Thymus (tissue), 11 donors: ENCODE measurements at regions not wholly inside any gene's neighbourhood (a gene's known extent, or its start where the extent isn't known, plus 50 kb on each side); places are given as distances from the start of the nearest gene placed in this dataset.
"Not testable (repeated sequence)": the region's sequence is repeated elsewhere in the genome, so short reads cannot be mapped to it uniquely, and the experiment has no call there.

Experiments
- DNase-seq, 9 donors: peaks; one replicate each; pipeline ENCODE4 v3.0.0-alpha.2; 2013; ENCODE audit warnings: low spot score in 9 of 9, low read depth in 6 of 9, missing footprints in 1 of 9
- H3K27ac ChIP-seq, 2 donors: one replicate each; pipeline ENCODE4 v1.5.1; 2013; ENCODE audit warnings: control low read depth in 1 of 2, low read depth in 1 of 2, low read length in 1 of 2, mild to moderate bottlenecking in 1 of 2, moderate library complexity in 1 of 2
- H3K27me3 ChIP-seq, 2 donors: one replicate each; pipeline ENCODE4 v1.5.1; 2013; ENCODE audit warnings: low read length in 1 of 2; ENCODE audit not compliant: control insufficient read depth in 2 of 2, insufficient read depth in 1 of 2
- H3K36me3 ChIP-seq, 2 donors: one replicate each; pipeline ENCODE4 v1.5.1; 2013; ENCODE audit warnings: low read length in 1 of 2, mild to moderate bottlenecking in 1 of 2, moderate library complexity in 1 of 2; ENCODE audit not compliant: control insufficient read depth in 2 of 2, insufficient read depth in 2 of 2
- H3K4me1 ChIP-seq, 2 donors: one replicate each; pipeline ENCODE4 v1.5.1; 2013; ENCODE audit warnings: low read length in 2 of 2; ENCODE audit not compliant: control insufficient read depth in 2 of 2, insufficient read depth in 2 of 2
- H3K4me3 ChIP-seq, 2 donors: one replicate each; pipeline ENCODE4 v1.5.1; 2013; ENCODE audit warnings: low read length in 2 of 2, control low read depth in 1 of 2, mild to moderate bottlenecking in 1 of 2
- H3K9me3 ChIP-seq, 2 donors: one replicate each; pipeline ENCODE4 v1.5.1; 2013; ENCODE audit warnings: low read length in 1 of 2, mild to moderate bottlenecking in 1 of 2; ENCODE audit not compliant: control insufficient read depth in 2 of 2, insufficient read depth in 1 of 2
- WGBS: extraction: QIAGEN DNeasy Blood & Tissue Kit; methylation state at CpG from one replicate; pipeline ENCODE4 v1.1.7; 2013; 5-methylcytosine and 5-hydroxymethylcytosine counted together
- donor health status: healthy.

GRCh38 chr6:4662886-4663285, 113.3 kb upstream of the CDYL start:
- DNase-seq: no peak

GRCh38 chr6:4661391-4661790, 114.8 kb upstream of the CDYL start:
- DNase-seq: no peak
- H3K4me1 ChIP-seq: no peaks in the 10 kb centered on the region
- no peak overlapping the region for H3K27ac ChIP-seq
- H3K36me3 ChIP-seq: no peaks in the 10 kb centered on the region
- H3K27me3 ChIP-seq: no peaks in the 10 kb centered on the region
- WGBS: 91% methylated on average over 8 of the region's 8 CpGs
- H3K4me3 ChIP-seq: no peak overlapping the region
- H3K9me3 ChIP-seq: no peaks in the 10 kb centered on the region

More at GRCh38 chr6:4662886-4663285, 113.3 kb upstream of the CDYL start:
- Histone ChIP-seq H3K4me1 (no peaks in the 10 kb centered on the region), H3K4me3 (no peak overlapping the region), H3K36me3 (no peaks in the 10 kb centered on the region), H3K9me3 (no peaks in the 10 kb centered on the region), H3K27me3 (no peaks in the 10 kb centered on the region), H3K27ac (no peak overlapping the region)
- WGBS: 95% methylated on average over 7 of the region's 7 CpGs

GRCh38 chr6:4660377-4661321, 115.6 kb upstream of the CDYL start:
- H3K36me3 ChIP-seq: no peaks in the 10 kb centered on the region
- H3K27ac ChIP-seq: no peak overlapping the region
- H3K27me3 ChIP-seq: no peaks in the 10 kb centered on the region
- no peaks in the 10 kb centered on the region for H3K9me3 ChIP-seq
- 90% methylated on average over 22 of the region's 22 CpGs for WGBS
- DNase-seq: no peak
- no peak overlapping the region for H3K4me3 ChIP-seq
- no peaks in the 10 kb centered on the region for H3K4me1 ChIP-seq

- not testable (repeated sequence) for H3K27me3 ChIP-seq, H3K4me3 ChIP-seq, H3K36me3 ChIP-seq, H3K9me3 ChIP-seq, DNase-seq, H3K4me1 ChIP-seq, H3K27ac ChIP-seq
- WGBS: 92% methylated on average over 2 of the region's 2 CpGs
Observed at GRCh38 chr6:4659719-4660118, 116.5 kb upstream of the CDYL start.

- no peak overlapping the region for H3K27ac ChIP-seq
- H3K4me3 ChIP-seq: no peak overlapping the region
- H3K36me3 ChIP-seq: no peaks in the 10 kb centered on the region
- H3K9me3 ChIP-seq: no peaks in the 10 kb centered on the region
- no peak for DNase-seq
- 74% methylated on average over 6 of the region's 6 CpGs for WGBS
- no peaks in the 10 kb centered on the region for H3K4me1 ChIP-seq
- no peaks in the 10 kb centered on the region for H3K27me3 ChIP-seq
Observed at GRCh38 chr6:4658486-4658885, 117.7 kb upstream of the CDYL start.

GRCh38 chr6:4656106-4656505, 120.1 kb upstream of the CDYL start:
- WGBS: 92% methylated on average over 3 of the region's 3 CpGs
- no peaks in the 10 kb centered on the region for H3K9me3 ChIP-seq
- no peaks in the 10 kb centered on the region for H3K36me3 ChIP-seq
- no peak overlapping the region for H3K27ac ChIP-seq
- no peak for DNase-seq
- H3K4me1 ChIP-seq: no peaks in the 10 kb centered on the region
- no peak overlapping the region for H3K4me3 ChIP-seq
- H3K27me3 ChIP-seq: no peaks in the 10 kb centered on the region

- no peaks in the 10 kb centered on the region for H3K36me3 ChIP-seq
- H3K4me1 ChIP-seq: no peaks in the 10 kb centered on the region
- H3K9me3 ChIP-seq: no peaks in the 10 kb centered on the region
- H3K27ac ChIP-seq: no peak overlapping the region
- no peak for DNase-seq
- no peaks in the 10 kb centered on the region for H3K27me3 ChIP-seq
- H3K4me3 ChIP-seq: no peak overlapping the region
- 81% methylated on average over 12 of the region's 12 CpGs for WGBS
Observed at GRCh38 chr6:4655196-4656025, 120.8 kb upstream of the CDYL start.

GRCh38 chr6:4653141-4653540, 123.1 kb upstream of the CDYL start:
- Histone ChIP-seq H3K27me3 (no peaks in the 10 kb centered on the region), H3K9me3 (no peaks in the 10 kb centered on the region), H3K4me3 (no peak overlapping the region), H3K36me3 (no peaks in the 10 kb centered on the region), H3K27ac (no peak overlapping the region), H3K4me1 (no peaks in the 10 kb centered on the region)
- no peak for DNase-seq
- 91% methylated on average over 3 of the region's 3 CpGs for WGBS

GRCh38 chr6:4651831-4652467, 124.3 kb upstream of the CDYL start:
- WGBS: 97% methylated on average over 1 of the region's 1 CpG
- no peak for DNase-seq
- Histone ChIP-seq H3K4me1 (peaks cover 0 to 9% of the 10 kb centered on the region in 2 donors), H3K9me3 (no peaks in the 10 kb centered on the region), H3K36me3 (no peaks in the 10 kb centered on the region), H3K4me3 (no peak overlapping the region), H3K27ac (no peak overlapping the region), H3K27me3 (no peaks in the 10 kb centered on the region)
